Non-pigmented ciliary epithelial cell (primary cell): ENCODE measurements at regions not wholly inside any gene's neighbourhood (a gene's known extent, or its start where the extent isn't known, plus 50 kb on each side); places are given as distances from the start of the nearest gene placed in this dataset.

Source experiments
- DNase-seq: peaks from one replicate; pipeline ENCODE4 v3.0.0-alpha.2; 2010; ENCODE audit warnings: low read depth

DNA sequence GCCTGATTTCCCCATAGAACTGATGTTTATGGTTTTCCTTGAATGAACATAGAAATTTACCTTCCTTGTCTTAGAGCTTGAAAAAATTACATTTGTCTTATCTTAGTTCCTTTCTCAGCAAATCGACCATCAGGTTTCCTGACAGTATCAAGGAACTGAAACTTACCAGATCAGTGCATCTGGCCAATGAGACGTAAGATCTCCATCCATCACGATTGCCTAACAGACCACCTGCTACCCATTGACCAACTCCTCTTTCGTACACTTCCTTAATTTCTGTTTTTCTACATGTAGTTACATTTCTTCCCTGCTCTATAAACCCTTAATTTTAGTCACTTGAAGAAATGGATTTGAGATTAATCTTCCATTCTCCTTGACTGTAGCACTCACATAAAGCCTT lies 57.4 kb upstream of the TMPRSS15 start:
- DNase-seq, result no peak

DNA sequence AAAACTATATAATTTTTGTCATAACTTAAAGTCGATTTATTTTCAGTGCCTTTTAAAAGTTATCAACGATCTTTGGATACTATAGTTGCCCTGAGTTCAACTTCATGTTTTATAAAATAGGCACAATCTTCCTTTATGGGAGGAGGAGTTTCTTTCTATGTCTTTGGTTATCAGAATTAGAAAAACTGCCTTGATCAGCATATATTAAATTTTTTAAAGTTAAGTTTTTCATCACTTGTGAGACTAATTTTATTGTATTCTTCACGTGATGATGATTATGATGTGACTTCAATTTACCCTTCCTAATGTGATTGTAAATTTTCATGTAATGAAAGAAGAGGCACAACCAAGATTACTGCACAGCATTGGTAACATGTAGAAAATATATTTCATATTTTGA lies 58.2 kb upstream of the TMPRSS15 start:
- no peak for DNase-seq

DNA sequence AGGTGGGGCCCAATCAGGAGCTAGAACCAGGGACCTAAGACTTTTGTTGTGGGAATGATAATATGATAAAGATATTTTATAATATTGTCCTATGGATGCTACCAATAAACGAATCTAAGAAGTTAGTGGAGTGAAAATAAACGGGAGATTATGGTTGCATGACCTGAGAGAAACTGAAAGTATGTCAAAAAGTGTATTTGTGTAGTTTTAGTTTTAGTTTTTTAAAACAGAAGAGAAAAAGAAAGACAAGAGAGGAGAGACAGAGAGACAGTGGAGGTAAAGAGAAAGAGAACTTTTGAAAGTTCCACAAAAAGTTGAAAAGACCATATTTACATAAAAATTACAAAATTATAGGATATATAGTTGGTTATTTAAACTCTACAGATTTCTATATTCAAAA lies 64.1 kb upstream of the TMPRSS15 start:
- no peak for DNase-seq

DNA sequence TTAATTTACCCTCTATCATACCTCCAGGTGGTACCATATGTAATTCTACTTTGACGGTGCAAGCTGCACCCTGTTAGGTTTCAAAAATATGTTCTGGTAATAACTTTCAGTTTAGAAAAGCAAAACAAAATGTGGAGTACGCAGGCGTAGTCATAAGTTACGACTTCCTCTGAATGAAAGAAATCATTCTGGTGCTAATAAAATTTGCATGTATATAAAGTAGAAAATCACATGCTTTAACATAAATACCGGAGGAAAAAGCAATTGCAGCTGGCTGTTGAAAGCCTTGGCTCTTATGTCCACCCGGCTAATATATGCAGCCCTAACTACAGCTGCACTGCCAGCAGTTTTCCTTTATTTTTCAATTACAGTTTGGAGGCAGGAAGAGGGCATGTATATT lies 65.2 kb upstream of the TMPRSS15 start:
- no peak for DNase-seq

DNA sequence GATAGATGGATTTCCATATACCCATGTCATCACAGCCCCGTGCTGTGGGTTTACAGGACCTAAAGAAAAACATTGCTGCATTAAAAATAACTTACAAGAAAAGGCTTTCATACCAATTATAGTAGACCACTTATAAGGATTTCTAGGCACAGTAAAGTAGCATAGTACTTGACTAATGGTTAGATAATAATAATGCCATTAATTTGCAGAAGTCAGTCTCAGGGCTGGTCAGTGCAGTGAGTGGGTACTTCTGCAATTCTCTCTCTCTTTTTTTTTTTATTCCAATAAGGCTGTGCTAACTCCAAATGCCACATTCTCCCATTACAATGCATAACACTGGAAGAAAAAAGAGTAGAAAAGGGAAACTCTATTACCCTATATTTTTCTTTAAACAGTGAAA lies 73.1 kb upstream of the TMPRSS15 start:
- no peak for DNase-seq

DNA sequence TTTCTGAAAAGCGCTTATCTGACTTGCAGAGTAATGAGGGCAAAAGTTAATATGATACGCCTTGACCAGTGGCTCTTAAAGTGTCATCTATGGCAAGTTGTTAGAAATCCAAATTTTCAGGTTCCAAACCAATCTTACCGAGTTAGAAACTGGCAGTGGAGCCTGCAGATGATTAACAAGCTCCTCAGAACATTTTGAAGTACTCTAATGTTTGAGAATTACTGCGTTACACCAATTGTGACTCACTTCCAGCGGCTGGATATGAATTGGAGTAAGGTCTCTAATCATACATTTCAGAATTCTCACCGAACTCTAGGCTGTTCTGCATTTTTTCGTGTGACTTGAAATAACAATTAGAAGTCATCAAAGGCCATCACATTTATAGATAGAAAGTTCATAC lies 73.5 kb upstream of the TMPRSS15 start:
- no peak for DNase-seq

DNA sequence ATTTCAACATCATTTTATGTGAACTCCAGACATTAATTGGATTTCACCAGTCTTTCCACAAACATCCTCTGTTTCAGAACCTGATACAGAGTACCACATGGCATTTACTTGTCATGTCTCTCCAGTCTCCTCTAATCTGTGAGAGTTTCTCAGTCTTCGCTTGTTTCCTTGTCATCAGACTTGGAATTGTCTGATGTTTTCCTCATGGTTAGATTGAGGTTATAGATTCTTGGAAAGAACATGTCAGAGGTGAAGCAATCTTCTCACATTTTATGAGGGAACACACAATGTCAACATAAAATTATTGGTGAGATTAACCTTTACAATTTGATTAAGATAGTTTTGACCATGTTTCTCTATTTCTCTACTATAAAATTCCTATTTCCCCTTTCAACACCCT lies 74.9 kb upstream of the TMPRSS15 start:
- no peak for DNase-seq

DNA sequence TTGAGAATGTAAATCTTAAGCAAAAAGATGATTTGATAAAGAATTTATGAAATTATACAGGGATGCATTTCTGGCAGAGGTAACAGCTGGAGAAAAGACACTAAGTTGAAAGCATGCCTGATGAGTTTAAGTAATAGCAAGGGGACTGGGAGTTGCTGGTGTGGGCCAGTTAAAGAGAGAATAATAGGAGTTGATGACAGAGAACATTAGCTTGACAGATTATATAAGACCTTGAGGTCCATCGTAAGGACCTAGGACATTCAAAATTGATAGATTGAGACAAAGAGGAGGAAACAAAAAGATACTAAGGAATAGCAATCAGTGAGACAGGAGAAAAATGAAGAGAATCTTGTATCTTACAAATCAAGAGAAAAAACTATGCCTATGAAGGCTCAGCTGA lies 84.7 kb upstream of the TMPRSS15 start:
- no peak for DNase-seq

DNA sequence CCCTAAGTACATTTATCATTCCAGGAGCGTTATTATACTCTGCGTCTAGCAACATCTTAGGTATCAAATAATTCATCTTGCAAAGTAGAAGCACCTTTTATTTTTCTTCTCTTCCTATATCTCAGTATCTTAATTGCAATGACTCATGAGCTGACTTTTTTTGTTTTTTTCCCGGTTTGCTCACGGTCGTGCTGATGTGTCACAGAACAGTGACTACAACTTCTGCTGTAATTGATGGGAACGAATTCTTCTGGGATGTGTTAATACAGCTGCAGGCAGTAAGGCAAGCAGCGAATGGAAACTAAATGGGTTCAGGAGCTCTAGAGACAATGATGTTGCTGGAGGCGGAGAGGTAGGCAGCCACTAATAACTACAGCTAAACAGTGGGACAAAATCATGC lies 89.8 kb upstream of the TMPRSS15 start:
- DNase-seq, result peak; percentile 27

DNA sequence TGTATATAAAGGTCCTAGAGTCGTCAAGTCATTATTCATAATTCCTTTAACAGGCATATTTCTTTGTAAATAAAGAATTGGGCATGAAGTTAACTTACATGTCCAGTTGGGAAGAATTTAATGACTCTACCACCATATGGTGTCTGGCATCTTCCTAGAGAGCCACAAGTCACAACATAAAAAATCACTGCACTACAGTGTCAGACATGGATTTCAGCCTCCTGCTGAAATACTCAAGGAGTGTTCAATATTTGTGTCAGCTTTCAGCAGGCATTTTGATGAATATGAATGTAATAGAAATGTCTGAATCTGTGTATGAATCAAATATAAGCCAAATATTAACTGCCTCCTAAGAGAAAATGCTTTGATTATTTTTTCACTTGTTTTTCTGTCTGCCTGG lies 91.9 kb upstream of the TMPRSS15 start:
- DNase-seq, result no peak

DNA sequence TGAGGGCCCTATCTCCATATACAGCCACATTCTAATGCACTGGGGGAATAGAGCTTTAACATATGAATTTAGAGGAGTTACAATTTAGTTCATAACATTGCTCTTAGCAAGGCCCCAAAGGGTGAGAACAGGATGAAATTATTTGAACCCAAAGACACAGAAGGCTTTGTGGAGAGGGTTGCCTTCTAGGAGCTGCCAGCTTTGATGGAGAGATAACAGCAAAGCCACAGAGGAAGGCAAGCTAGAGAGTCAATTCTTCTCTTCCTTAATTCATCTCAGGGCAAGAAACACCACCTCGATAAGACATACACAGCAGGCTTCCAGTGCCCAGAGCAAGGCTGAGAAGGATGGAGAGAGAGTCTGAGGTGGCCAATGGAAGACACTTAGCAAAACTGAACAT lies 94.8 kb upstream of the TMPRSS15 start:
- no peak for DNase-seq

DNA sequence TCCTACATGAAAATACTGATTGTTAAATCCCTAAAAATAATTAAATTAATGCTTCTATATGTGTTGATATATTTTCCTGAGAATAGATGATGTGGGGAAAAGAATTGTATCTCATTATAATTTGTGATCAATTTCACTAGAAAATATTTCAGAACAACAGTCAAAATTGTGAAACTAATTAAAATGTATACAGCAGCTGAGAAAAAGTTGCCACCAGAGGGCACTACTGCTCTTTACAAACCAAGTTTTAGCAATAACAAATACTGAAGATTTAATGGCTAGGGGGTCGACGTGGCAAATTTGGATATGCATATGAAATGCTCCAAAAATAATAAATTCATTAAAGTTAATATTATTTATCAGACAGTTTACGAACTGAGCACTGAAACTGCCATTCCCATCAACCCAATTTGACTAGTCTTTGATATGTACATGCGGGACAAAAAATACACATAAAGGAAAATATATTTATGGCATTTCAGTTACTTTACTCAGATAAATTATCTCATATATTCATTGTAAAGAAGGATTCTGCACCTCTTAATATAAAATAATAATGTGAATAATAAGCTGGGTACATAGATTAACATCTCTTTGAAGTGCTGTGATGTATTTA lies 96.3 kb upstream of the TMPRSS15 start:
- DNase-seq, result peak; percentile 5

DNA sequence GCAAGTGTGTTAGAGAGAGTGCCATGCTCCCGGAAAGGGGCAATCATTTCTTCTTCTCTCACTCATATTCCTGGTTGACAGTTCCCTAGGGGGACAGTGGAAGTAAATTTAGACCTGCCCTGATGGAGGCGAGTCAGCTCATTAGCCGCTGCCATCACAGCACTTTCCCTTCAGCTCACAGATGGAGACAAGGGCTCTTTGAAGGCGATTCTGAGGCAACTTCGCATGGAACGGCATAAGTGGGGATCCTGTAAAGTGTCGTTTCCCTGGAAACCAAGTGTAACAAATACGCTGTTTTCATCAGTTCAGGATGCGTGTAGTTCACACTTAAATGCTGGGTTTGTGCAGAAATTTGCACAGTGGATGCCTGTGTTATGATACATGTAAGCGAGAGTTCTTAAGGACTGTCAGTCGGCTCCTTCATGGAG lies 114.5 kb upstream of the TMPRSS15 start:
- no peak for DNase-seq

DNA sequence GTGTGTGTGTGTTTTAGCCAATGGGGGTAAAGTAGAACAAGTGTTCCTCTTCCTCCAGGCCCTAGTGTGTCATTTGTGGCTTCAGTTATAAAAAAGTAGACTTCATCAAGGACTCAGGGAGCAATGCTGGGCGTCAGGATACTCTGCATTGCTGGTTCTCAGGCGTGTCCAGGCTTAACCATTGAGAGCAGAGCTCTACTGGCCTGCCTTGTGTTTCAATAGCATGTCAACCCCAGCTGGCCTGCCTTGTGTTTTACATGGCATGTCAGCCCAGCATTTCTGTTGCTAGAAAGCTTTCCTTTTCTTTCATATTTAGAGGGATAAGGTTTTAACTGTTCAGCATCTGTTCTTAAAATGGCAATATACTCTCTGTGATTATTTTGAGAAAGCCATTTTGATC lies 117.6 kb upstream of the TMPRSS15 start:
- no peak for DNase-seq

DNA sequence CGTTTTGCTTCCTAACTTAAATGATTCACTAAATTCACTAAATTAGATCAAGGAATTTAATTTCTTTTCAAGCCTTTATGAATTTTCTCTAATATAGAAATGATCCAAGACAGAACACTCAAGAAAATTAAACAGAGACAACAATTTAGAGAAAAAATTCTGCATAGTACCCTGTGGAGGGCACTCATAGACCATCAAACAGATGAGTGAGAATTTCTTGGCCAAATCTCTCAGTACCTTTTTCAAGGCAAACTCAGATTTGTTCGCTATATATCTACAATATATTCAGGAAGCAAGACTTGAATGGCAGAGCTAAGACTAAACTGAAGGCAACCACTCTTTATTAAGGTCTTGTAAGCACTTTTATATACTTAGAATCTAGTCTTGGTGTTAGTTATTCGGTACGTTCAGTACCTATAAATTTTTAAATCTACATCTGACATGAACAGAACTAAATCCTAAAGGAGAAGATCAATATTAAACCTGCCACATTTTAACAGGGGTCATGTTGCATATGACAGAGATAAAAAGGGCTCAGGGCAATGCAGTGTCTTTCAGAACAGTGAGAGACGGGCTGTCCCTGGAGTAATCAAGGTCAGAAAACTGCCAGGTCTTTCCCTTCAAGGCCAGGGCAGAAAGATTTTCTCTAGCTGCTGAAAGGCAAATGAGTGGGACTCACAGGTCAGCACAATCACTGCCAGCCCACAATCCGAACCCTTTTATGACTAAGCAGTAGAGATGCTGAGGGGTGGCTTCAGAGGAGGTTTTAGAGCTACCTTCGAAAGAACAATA lies 118.8 kb upstream of the TMPRSS15 start:
- peak; percentile 2 for DNase-seq

DNA sequence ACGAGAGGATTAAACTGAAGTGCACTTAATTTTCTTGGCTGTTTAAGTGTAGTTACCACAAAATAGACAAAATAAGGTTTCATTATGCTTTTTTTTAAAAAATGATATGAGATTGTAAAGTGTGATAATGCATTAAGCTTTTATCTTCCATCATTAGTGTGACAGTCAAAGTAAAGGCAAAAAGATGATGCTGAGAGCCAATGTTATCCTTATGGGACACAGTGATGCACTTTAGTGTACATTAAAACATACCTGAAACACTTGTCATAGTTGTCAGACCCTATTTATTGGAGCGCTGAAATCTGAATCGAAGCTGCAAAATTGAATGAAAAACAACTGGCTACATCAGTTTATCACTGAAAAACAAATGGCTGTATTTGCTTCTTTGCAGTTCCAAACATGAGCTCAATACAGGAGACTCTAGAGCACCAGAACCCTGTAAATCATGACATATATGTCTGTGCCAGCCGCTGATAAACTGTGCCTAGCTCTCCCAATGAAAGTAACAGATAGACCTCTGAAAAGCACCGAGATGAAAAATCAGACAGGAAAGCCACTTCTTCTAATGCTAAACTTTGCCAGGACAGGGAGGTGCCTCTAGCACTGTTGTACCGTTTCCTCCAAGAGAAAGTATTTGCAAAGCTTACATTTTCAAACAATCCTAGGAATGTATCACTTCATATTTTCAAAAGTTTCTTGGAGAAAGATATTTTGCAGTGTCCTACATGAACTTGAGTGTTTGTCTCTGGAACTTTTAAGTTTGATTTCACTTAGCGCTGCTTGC lies 120.7 kb upstream of the TMPRSS15 start:
- DNase-seq, result no peak

DNA sequence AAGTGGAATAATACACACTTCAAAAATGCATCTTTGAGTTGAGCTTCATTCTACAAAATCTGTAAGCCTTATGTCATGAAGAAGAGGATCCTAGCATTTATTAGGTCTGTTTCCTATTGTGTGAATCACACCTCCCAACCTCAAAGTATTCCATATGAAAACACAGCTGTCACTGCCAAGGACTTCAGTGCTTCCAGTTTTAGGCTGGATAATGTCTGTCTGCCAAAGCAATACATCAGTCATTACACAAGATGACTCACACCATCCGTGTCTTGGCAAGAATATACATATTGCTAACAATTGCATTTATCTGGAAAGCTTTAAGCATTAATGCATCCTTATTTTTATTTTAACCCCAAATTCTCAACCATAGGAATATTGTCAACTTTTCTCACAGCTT lies 125.7 kb upstream of the TMPRSS15 start:
- DNase-seq, result peak; percentile 71

DNA sequence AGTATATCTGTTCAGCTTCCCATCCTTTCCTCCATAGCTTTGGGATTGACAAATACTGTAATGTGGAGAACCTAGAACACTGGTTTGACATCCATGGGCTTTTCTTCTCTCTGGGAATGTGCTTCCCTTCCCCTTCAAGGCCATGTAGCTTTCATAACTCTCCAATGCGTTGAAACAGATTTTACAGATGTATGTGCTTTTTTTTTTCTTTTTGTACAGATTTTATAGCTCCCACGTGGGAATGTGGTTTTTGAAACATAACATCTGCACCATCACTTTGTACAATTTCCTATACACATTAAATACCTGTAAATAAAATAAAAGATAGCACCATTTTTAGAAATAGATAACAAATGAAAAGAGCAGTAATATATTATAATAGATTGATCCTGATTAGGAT lies 138.5 kb upstream of the TMPRSS15 start:
- no peak for DNase-seq

DNA sequence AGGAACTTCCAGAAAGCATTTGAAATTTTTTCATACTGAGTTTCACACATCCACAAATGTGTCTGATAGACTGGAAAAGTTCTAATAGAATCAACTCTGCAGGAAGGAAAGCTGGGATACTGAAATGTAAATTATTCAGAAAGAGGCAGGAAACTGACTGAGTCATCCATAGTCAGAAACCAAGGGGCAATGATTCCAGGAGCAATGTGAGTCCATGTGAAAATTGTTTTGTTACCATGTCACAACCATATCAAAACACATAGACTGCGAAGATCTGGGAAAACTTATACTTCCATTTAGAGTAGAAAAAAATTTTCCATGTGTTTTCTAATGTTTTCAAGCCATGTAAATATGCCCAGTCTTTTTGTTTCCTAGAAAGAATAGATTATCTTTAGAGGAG lies 142.3 kb upstream of the TMPRSS15 start:
- peak; percentile 20 for DNase-seq

DNA sequence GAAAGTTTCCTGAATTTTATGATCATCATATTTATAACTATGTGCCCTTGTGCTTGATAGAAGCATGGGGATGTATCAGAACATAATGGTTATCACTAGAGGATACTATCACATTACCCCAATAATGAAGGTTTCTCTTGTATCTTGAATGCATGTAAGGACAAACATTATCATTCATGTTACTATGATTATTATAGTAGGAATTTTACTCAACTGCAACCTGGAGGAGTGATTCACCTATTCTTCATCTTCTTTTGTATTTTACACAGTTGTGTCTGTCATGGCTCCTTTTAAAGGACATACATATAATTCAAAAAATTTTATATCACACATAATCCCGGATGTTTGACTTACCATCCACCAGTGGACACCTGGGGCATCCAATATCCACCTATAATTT lies 143.8 kb upstream of the TMPRSS15 start:
- no peak for DNase-seq

DNA sequence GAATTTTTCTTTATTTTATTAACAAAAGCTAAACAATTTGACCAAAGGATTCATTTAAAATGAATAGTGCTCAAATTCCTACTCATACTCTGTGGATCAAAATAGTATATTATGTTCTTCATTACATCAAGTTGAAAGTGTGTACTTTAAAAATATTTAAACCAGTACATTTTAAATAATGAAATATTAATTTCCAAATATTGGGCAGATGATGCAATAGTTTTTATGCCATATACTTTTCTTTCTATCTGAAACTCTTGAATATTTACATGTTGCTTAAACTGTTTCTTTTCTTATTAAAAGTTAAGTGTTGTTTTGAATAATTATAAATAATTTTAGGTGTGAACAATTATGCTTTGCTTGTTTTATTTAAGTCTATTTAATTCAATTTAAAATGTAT lies 144.7 kb upstream of the TMPRSS15 start:
- DNase-seq, result no peak

DNA sequence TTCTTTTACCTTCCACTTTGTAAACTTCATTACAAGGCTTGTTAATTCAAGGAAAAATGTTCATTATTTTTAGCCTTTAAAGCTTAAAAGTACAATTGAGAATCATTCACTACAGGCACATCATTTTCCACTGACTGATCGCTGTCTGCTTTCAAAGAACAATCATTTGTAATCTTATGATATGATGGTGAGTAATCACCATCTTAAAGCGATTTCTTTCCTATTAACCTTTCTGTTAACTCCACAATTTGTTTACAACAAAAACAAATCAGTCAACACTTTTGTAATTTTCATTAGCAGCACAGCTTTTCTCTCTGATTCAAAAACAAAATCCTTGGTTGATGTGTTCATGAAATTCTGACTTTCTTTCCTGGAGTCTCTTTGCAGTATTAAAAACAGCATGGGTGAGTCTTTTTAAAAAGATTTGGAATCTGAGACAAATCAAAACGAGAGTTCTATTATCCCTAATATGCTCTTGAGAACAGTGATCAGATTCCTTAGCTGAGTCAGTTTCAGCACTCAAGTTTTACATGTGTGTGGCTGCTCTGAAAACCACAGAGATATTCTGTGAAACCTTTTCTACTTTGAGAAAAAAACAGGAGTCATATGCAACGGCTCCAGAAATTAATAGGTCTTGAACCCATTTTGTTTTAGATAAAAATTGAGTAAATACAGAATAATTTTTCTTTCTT lies 145.8 kb upstream of the TMPRSS15 start:
- DNase-seq, result peak; percentile 13

DNA sequence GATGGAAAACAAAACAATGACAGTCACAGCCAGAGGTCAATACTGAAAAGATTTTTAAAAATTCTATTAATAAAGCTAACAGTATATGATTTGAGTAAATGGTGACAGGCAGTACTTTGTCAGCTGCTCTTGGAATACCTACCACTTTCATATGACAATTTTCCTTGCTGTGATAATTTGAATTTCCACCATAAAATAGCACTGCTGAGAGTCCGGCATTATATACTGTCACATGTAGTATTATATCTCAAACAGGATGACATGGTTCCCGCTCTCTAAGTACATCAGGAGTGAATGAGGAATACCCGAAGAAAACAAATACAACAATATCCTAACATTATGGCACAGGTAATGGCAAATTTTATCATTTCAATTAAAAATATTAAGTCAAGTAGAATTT lies 146.8 kb upstream of the TMPRSS15 start:
- DNase-seq, result no peak
